ENCODE measurements at regions not wholly inside any gene's neighbourhood (a gene's known extent, or its start where the extent isn't known, plus 50 kb on each side); places are given as distances from the start of the nearest gene placed in this dataset.
A peak's percentile ranks its signal among the peaks of the same experiment; 100 is the strongest.
"Not testable (repeated sequence)": the region's sequence is repeated elsewhere in the genome, so short reads cannot be mapped to it uniquely, and the experiment has no call there.

- DNase-seq (ENCODE audit: low spot score), result no peak
Measured at GRCh38 chr2:18311420-18312195, 248.8 kb downstream of the RDH14 start.

- DNase-seq (ENCODE audit: low spot score), result no peak
Measured at GRCh38 chr2:18309627-18310026, 250.8 kb downstream of the RDH14 start.

DNA sequence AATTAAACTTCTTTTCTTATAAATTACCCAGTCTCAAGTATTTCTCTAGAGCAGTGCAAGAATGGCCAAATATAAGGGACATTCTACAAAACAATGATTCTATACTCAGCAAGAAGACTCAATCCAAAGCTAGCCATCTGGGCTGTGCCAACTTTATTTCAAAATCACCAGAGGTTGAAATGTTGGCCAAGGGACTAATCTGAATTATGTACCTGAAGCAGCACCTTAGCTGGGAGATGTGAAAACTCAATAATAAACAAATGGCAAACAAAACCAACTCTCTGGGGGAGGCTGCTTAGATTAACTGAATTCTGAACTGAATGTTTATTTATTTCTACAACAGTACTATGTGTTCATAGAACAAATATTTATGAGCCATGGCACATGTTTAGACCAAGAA is 251.3 kb downstream of the RDH14 start:
- DNase-seq (ENCODE audit: low spot score), result no peak

- no peak for DNase-seq (ENCODE audit: low spot score)
Measured at GRCh38 chr2:18304849-18305248, 255.6 kb downstream of the RDH14 start.

- DNase-seq (ENCODE audit: low spot score), result no peak
Measured at GRCh38 chr2:18301421-18302139, 258.9 kb downstream of the RDH14 start.

DNA sequence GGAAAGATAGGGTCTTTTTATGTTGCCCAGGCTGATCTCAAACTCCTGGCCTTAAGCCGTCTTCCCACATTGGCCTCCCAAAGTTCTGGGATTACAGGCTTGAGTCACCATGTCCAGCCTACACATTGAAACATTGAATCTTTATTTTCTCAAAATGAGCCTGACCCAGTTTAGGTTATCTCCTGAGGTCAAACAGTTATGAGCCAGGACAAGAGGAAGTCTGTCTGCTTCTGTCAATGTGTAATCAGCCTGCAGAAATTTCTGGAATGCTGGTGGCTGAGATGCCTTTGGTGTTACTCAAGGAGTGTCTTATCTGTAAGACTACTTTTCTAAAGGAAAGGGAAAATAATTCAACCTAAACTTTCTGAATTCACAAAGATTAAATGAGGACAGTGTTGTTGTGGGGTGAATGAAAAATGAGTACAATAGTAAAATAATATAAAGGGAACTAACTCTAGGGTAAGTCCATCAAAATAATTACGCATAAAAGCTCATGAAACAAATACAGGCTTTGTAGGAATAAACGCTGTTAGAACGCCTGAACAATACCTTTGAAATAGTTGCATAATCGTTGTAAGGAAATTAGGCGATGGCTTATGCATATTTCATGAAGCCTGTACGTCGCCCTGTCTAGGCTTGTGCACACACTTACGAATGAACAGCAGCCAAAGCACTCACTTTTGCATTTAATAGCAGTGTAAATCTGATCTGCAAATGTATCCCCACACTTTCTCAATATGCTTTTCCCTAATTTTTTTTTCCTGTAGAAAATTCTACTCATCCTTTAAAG is 260.8 kb downstream of the RDH14 start:
- no peak for DNase-seq (ENCODE audit: low spot score)

DNA sequence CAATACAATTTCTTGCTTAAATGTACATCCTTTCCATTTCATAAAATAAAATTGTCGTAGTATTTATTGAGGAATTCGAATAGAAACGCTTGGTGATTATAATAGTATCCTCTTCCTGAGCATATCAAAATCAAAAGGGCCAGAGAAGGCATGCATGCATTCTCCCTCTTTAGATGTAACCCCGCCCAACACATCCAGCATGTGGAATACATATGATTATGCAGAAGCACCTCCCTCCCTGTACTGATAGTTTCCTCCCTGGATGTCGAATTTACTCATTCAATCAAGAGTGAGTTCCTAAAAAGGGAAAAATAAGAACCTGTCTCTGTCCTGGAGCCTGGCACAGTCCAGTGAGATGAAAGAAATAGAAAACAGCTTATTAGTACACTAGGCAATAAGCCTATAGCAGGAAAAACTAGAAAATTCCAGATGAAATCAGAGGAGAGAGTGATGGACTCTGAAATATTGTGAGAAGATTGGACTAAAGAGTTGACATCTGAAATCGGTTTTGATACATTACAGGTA is 262.9 kb downstream of the RDH14 start:
- DNase-seq (ENCODE audit: low spot score), result no peak

- DNase-seq (ENCODE audit: low spot score), result no peak
Measured at GRCh38 chr2:18290386-18290785, 270.1 kb downstream of the RDH14 start.

- DNase-seq (ENCODE audit: low spot score), result no peak
Measured at GRCh38 chr2:18286897-18287296, 273.6 kb downstream of the RDH14 start.

DNA sequence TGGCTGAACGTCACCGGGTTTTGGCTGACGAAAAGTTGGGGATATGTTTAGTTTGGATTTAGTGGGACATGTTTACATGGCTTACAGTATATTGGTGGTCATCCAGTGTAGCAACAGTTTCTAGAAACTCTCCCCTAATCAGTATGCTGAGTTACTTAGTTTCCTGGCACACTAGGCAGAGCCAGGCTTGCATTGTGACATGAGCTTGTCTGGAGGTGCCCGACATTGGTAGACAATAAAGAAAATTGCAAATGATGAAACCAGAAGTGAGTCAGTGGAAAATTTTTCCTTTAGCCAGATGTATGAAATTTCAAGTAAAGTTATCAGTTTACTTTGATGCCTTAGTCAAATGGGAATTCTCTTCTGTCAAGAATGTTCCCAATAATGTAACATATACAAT is 276.1 kb downstream of the RDH14 start:
- DNase-seq (ENCODE audit: low spot score), result no peak

DNA sequence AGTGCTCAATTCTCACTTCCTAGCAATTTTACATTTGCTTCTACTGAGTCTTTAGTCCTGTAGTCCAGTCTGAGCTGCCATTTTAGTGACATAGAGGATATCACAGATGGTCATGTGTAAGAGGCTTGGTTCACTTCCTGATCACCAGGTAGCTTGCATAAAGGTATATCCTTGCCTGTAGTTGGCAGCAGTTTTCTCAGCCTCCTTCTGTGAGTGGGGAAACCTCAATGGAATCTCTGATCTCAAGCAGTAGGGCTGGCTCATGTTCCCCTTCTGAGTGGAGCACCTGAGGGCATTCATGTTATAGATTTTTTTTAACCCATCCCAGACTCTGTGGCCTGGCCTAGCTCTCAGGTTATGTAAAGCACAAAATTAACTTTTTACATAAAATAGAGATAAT is 278.4 kb downstream of the RDH14 start:
- no peak for DNase-seq (ENCODE audit: low spot score)

DNA sequence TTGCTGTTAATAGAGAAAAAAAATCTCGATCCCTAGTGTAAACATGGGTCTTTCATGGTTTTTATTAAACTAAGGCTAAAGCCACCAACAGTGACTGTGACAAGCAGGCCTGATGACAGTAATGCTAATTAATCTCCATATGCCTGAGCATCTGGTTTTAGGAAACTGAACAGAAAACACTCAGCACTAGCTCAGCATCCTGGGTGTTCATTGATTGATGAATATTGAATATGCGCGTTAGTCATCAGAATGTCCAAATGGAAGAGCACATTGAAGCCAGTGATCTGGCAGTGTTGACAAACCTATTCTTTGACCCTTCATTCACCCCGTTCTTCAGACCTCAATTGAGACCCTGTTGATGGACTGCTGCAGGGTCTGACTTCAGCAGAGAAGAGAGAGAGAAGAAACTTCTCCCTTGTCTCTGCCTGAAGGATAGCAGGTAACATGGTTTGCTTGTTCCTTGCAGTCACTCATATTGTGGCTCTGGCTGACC is 283.8 kb downstream of the RDH14 start:
- DNase-seq (ENCODE audit: low spot score), result no peak

- no peak for DNase-seq (ENCODE audit: low spot score)
Measured at GRCh38 chr2:18273205-18273604, 287.2 kb downstream of the RDH14 start.

DNA sequence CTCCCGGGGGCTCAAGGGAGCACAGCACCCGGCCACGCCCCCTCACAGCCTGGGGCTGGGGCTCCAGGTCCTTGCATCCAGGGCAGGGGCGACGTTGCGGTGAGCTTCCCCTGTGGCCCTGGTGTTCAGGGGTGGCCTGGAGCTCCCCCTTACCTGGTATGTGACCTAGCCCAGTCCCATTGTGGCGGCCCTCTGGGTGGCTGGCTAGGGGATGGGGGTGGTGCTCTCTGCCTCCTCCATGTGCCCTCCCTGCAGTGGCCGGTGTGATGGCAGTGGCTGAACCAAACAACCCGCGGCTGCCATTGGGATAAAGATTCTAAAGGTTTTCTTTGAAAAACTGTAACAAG is 288.3 kb downstream of the RDH14 start:
- no peak for DNase-seq (ENCODE audit: low spot score)

DNA sequence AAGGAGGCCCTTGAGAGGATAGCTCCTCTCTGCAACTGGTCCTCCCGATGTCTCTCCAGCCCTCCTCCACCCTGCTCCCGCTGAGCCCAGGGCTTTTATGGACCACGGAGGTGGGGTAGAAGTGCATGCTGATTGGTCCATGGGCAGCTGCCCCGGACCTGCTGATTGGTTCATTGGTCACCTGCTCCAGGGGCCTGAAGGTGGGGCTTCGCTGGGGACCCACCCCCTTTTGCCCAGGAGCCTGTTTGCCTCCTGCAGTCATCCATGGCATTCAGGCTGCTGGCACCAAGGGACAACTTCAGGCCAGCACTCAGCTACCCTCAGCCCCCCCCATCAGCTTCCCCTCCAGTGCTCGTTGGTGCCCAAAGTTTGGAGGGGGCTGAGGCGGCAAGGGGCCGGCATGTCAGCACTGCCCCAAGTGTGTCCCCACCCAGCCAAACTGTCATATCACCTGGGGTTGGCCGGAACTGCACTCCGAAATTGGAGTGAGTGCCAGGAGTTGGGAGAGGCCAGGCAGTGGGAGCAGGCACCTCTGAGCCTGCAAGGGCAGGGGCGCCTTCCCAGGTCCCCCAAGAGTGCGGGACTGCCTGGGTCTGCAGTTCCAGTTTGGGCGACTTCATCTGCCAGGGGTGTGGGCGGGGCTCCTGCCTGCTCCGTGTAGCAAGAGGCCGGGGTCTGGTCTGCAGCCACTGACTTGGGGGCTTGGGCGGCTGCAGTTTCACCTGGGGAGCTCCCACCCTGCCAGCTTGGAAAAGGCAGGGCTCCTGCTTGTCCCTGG is 288.9 kb downstream of the RDH14 start:
- no peak for DNase-seq (ENCODE audit: low spot score)

GRCh38 chr2:18268400-18268799 is 292.1 kb downstream of the RDH14 start:
- DNase-seq (ENCODE audit: low spot score), result no peak

DNA sequence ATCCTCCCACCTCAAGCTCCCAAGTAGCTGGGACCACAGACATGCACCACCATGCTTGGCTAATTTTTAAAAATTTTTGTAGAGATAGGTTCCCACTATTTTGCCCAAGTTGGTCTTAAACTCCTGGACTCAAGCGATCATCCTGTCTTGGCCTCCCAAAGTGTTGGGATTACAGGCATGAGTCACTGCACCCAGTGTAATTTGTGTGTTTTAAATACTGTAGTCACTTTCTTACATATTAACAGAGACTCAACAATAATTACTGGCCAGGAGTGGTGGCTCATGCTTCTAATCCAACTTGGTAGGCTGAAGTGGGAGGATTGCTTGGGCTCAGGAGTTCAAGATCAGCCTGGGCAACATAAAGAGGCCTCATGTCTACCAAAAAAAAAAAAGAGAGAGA is 293.0 kb downstream of the RDH14 start:
- no peak for DNase-seq (ENCODE audit: low spot score)

DNA sequence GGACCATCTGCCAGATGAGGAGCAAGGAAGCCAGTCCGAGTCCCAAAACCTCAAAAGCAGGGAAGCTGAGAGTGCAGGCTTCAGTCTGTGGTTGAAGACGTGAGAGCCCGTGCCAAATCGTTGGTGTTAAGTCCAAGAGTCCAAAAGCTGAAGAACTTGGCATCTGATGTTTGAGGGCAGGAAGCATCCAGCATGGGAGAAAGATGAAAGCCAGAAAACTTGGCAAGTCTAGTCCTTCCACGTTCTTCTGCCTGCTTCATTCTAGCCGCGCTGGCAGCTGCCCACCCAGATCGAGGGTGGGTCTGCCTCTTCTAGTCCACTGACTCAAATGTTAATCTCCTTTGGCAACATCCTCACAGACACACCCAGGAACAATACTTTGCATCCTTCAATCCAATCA is 293.8 kb downstream of the RDH14 start:
- not testable (repeated sequence) for DNase-seq (ENCODE audit: low spot score)

- DNase-seq (ENCODE audit: low spot score), result peak; percentile 7
Measured at GRCh38 chr2:18265614-18266586, 294.6 kb downstream of the RDH14 start.

DNA sequence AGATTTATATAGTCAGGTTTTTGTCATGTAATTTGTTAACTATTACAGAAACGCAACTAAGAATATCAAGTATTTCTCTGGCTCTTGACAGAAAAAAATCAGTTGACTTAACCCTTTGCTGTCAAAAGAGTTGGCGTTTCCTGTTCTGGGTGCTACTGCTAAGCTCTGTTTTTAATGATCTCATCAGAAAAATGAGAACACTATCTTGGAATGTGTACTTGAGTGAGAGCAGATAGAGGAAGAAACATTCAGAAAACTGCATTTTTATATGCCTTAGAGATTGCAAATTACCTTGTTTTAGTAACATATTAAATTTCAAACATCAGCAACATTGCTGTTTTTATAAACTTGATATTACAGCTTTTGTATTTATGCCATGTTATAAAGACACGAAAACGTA is 297.9 kb downstream of the RDH14 start:
- no peak for DNase-seq (ENCODE audit: low spot score)
